ENCODE measurements at regions not wholly inside any gene's neighbourhood (a gene's known extent, or its start where the extent isn't known, plus 50 kb on each side); places are given as distances from the start of the nearest gene placed in this dataset.

GRCh38 chr15:29360152-29360551 is 90.5 kb upstream of the NSMCE3 start:
- intact Hi-C loops (cut with DNase I, micrococcal nuclease), result no loop called here
- no peak for ATAC-seq

GRCh38 chr15:29356786-29357185 is 87.2 kb upstream of the NSMCE3 start:
- no peak for ATAC-seq
- no peak for DNase-seq
- intact Hi-C loops (cut with DNase I, micrococcal nuclease), result no loop called here

More at GRCh38 chr15:29360152-29360551, 90.5 kb upstream of the NSMCE3 start:
- no peak for DNase-seq

GRCh38 chr15:29355477-29355876 is 85.9 kb upstream of the NSMCE3 start:
- intact Hi-C loops (cut with DNase I, micrococcal nuclease), result no loop called here
- ATAC-seq, result no peak
- DNase-seq, result no peak

GRCh38 chr15:29352402-29352801 is 82.8 kb upstream of the NSMCE3 start:
- intact Hi-C loops (cut with DNase I, micrococcal nuclease), result no loop called here
- no peak for ATAC-seq
- no peak for DNase-seq

- DNase-seq, result no peak
- no peak for ATAC-seq
These were observed 79.6 kb upstream of the NSMCE3 start for GRCh38 chr15:29349196-29349595.

GRCh38 chr15:29348336-29348914 is 78.8 kb upstream of the NSMCE3 start:
- intact Hi-C loops (cut with DNase I, micrococcal nuclease), result no loop called here

More at GRCh38 chr15:29349196-29349595, 79.6 kb upstream of the NSMCE3 start:
- intact Hi-C loops (cut with DNase I, micrococcal nuclease), result no loop called here

GRCh38 chr15:29346998-29347397 is 77.4 kb upstream of the NSMCE3 start:
- ATAC-seq (no peak), DNase-seq (no peak)
- intact Hi-C loops (cut with DNase I, micrococcal nuclease), result no loop called here

More at GRCh38 chr15:29348336-29348914, 78.8 kb upstream of the NSMCE3 start:
- DNase-seq (peak in 1 of 2 donors; percentile 39), ATAC-seq (no peak)

GRCh38 chr15:29345549-29346525 is 76.2 kb upstream of the NSMCE3 start:
- intact Hi-C loops (cut with DNase I, micrococcal nuclease), result no loop called here
- ATAC-seq, result no peak
- DNase-seq, result no peak

- DNase-seq (no peak), ATAC-seq (no peak)
- intact Hi-C loops (cut with DNase I, micrococcal nuclease), result no loop called here
These were observed 74.9 kb upstream of the NSMCE3 start for GRCh38 chr15:29344474-29344873.

- DNase-seq (no peak), ATAC-seq (no peak)
- intact Hi-C loops (cut with DNase I, micrococcal nuclease), result no loop called here
These were observed 73.6 kb upstream of the NSMCE3 start for GRCh38 chr15:29343229-29343628.

GRCh38 chr15:29342201-29342600 is 72.6 kb upstream of the NSMCE3 start:
- no peak for ATAC-seq
- intact Hi-C loops (cut with DNase I, micrococcal nuclease), result no loop called here
- DNase-seq, result no peak

- no peak for DNase-seq
- peak; percentile 42 for ATAC-seq
- intact Hi-C loops (cut with DNase I, micrococcal nuclease), result no loop called here
These were observed 67.7 kb upstream of the NSMCE3 start for GRCh38 chr15:29337156-29337959.

GRCh38 chr15:29334544-29334943 is 64.9 kb upstream of the NSMCE3 start:
- intact Hi-C loops (cut with DNase I, micrococcal nuclease), result no loop called here
- no peak for ATAC-seq
- no peak for DNase-seq

GRCh38 chr15:29333261-29333660 is 63.6 kb upstream of the NSMCE3 start:
- intact Hi-C loops (cut with DNase I, micrococcal nuclease), result no loop called here
- ATAC-seq (no peak), DNase-seq (no peak)

GRCh38 chr15:29331669-29332068 is 62.0 kb upstream of the NSMCE3 start:
- DNase-seq (no peak), ATAC-seq (no peak)
- intact Hi-C loops (cut with DNase I, micrococcal nuclease), result no loop called here

GRCh38 chr15:29331071-29331470 is 61.4 kb upstream of the NSMCE3 start:
- DNase-seq (no peak), ATAC-seq (no peak)
- intact Hi-C loops (cut with DNase I, micrococcal nuclease), result no loop called here

GRCh38 chr15:29324746-29325145 is 55.1 kb upstream of the NSMCE3 start:
- DNase-seq (no peak), ATAC-seq (no peak)
- intact Hi-C loops (cut with DNase I, micrococcal nuclease), result no loop called here

GRCh38 chr15:29323557-29323956 is 53.9 kb upstream of the NSMCE3 start:
- no peak for ATAC-seq
- intact Hi-C loops (cut with DNase I, micrococcal nuclease), result no loop called here
- DNase-seq, result no peak

GRCh38 chr15:29322415-29322814 is 52.8 kb upstream of the NSMCE3 start:
- peak; percentile 22 for ATAC-seq
- peak in 1 of 2 donors; percentile 11 for DNase-seq
- intact Hi-C loops (cut with DNase I, micrococcal nuclease), result no loop called here

Measured in left colon (tissue), 2 donors.